GM19043 (cell line): ENCODE measurements at regions not wholly inside any gene's neighbourhood (a gene's known extent, or its start where the extent isn't known, plus 50 kb on each side); places are given as distances from the start of the nearest gene placed in this dataset.

Experiments used
- ATAC-seq: cut with Tn5 transposase; IDR thresholded peaks from one replicate; pipeline ENCODE4 v1.9.1; 2021; ENCODE audit warnings: low read depth; ENCODE audit not compliant: unreplicated experiment

DNA sequence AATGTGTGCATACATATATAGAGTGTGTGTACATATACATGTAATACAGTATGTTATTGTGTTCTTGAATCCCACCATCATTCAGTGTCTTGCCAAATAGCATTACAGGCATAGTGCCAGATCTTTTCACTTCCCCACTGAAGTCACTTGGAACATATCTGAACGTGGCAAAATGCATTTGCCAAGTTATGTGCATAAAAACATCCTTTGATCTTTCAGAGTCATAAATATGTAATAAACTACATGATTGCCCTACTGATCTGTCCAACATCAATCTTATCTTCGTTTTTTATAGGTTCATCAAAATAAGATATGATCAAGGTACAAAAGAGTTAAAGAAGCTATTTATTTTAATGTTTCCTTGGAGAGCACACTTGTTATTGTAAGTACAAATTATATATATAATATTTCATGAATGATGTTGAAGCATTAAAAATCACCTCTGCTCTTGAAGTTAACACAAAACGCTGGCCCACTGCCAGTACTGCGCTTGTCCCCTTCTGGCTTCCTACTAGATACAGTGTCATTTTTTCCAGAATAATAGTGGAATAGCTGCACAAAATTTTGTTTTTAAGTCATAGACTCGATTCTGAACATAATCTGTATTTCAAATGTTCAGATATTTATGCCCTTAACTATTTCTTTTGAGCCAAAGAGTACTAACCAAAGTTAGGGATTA is 549.5 kb upstream of the ARRDC4 start:
- ATAC-seq = no peak

DNA sequence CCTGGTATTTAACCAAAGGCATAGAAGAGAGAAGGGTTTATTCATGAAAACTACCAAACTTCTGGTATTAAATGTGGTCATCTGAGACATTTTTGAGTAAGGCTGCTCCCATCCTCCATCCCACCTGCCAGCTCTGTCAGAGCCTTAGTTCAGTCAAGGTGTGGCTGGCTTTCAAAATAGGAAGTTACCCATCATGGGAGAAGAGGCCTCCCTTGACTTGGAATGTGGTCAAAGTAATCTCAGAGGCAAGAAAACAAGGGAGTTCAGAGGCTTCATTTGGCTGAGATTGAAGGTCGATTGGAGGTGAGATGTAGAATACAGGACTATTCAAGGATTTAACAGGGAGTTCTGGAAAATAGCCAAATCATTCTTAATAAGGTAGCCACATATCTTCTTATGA is 540.4 kb upstream of the ARRDC4 start:
- ATAC-seq = no peak

DNA sequence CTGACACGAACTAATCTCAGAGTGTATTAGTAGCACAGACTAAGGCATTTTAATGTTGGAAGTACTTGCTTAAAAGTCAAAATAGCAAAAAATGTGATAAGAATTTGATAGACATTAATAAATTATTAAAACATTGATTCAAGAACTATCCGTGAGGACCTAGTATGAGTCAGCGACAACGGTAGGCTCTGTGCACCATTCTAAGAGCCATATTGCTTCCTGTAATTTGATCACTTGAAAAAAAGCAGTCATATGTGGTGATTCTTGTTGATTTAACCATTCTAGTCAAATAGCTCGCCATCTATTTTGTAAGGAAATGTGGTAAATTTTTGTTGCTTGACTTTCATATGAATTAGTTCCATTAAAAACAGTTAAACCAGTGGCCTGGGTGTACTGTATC is 534.9 kb upstream of the ARRDC4 start:
- ATAC-seq = no peak

GRCh38 chr15:97443101-97443500 is 517.4 kb upstream of the ARRDC4 start:
- ATAC-seq = no peak

GRCh38 chr15:97446138-97446537 is 514.4 kb upstream of the ARRDC4 start:
- ATAC-seq = no peak

- no peak for ATAC-seq
Measured at GRCh38 chr15:97456521-97457202, 503.8 kb upstream of the ARRDC4 start.

- no peak for ATAC-seq
Measured at GRCh38 chr15:97457203-97457847, 503.2 kb upstream of the ARRDC4 start.

DNA sequence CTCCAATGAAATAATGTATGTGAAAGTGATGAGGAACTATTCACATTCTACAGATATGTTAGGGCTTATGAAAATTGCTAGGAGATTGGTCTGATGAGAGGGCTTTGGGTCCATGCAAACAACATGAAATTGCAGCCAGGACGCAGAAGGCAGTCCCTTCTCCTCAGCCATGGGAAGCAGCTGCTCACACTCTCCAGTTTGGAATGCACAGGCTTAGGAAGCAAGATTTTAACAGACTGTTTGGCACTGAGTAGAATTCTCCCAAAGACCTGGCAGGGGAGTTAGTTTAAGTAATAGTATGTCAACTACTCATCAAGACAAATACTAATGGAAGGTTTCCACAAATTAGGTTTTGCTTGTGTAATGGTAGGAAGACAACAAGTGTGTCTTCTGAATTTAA is 500.7 kb upstream of the ARRDC4 start:
- ATAC-seq = no peak

- no peak for ATAC-seq
Measured at GRCh38 chr15:97461226-97461625, 499.3 kb upstream of the ARRDC4 start.

GRCh38 chr15:97463696-97464095 is 496.8 kb upstream of the ARRDC4 start:
- no peak for ATAC-seq

DNA sequence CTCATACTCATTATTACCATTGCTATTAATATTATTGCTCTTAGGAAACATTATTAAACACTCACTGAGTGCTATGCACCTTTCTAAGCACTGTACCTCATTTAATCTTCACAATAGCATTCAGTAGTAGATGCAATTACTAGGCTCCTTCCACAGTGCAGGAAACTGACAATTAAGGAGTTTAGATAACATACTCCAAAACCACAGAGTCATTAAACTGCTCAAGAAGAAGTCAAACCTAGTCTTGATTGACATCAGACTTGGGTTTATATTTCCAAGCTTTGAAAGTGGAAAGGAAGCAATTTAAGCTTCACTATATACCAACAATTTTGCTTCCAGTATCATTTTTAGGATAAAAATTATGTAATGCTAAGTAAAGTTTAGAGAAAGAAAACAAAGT is 490.1 kb upstream of the ARRDC4 start:
- ATAC-seq = no peak

GRCh38 chr15:97473627-97474026 is 486.9 kb upstream of the ARRDC4 start:
- no peak for ATAC-seq

DNA sequence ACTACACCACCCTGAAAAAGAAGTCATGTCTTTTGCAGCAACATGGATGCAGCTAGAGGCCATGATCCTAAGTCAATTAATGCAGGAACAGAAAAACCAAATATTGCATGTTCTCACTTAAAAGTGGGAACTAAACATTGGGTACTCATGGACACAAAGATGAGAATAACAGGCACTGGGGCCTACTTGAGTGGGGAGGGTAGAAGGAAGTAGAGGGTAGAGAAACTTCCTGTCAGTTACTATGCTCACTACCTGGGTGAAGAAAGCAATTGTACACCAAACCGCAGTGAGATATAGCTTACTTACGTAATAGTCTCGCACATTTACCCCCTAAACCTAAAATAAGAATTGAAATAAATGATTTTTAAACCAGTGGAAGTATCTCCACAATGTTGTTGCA is 480.5 kb upstream of the ARRDC4 start:
- ATAC-seq = no peak

DNA sequence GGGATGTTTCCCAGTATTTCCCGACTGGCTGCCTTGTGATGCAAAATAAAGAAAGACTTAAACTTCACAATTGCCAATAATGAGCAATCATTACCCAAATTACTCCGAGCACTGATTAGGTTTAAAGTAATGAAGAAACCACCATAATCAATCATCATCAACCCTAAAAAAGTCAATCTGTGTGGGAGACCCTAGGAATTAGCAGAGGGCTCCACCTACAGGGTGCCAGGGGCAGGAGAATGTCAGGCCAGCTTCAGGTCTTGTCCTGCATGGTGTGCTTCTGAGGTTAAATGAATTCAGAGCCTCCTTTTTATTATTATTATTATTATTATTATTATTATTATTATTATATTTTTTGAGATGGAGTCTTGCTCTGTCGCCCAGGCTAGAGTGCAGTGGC is 478.0 kb upstream of the ARRDC4 start:
- no peak for ATAC-seq

DNA sequence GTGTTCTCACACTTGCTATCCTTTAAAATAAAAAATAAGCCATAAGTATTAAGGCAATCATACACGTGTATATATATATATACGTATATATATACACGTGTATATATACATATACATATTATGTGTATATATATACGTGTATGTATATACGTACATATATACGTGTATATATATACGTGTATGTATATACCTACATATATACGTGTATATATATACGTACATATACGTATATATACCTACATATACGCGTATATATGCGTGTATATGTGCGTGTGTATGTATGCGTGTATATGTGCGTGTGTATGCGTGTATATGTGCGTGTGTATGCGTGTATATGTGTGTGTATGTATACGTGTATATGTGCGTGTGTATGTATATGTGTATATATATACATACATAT is 477.3 kb upstream of the ARRDC4 start:
- ATAC-seq = no peak

DNA sequence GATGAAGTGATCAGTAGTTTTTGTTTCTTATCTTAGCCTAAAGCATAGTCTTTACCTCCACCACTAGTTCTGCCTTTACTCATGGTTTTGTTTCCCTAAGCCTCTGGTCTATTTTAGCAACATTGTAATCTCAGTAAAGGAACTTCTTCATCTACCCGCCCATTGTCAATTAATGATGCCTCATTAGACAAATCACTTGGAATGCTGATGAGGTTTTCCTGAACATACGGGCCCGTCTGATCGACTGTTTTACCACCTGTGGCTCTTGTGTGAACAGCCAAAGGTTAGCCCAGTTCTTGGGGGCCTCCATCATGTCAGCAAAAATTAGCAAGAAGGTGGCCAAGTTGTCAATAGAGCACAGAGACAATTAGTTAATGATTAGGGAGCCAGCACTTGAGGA is 470.1 kb upstream of the ARRDC4 start:
- no peak for ATAC-seq

- ATAC-seq = no peak
Measured at GRCh38 chr15:97501291-97501690, 459.2 kb upstream of the ARRDC4 start.

DNA sequence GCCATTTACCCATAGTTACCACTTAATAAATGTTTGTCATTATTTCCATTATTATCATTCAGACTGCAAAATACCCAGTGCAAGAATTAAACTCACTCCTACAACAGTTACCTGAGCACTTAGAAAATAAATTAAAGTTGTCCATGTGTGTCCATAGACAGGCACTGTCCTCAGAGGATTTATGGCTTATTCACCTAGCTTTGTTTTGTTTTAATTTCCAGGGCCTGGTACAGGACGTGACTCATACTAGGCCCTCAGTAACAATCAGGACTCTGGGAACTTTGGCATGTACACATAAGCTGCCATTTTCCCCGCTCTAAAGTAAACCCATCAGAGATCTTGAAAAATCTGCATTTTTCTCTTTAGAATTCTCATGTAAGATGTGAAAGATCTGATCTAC is 458.5 kb upstream of the ARRDC4 start:
- no peak for ATAC-seq

DNA sequence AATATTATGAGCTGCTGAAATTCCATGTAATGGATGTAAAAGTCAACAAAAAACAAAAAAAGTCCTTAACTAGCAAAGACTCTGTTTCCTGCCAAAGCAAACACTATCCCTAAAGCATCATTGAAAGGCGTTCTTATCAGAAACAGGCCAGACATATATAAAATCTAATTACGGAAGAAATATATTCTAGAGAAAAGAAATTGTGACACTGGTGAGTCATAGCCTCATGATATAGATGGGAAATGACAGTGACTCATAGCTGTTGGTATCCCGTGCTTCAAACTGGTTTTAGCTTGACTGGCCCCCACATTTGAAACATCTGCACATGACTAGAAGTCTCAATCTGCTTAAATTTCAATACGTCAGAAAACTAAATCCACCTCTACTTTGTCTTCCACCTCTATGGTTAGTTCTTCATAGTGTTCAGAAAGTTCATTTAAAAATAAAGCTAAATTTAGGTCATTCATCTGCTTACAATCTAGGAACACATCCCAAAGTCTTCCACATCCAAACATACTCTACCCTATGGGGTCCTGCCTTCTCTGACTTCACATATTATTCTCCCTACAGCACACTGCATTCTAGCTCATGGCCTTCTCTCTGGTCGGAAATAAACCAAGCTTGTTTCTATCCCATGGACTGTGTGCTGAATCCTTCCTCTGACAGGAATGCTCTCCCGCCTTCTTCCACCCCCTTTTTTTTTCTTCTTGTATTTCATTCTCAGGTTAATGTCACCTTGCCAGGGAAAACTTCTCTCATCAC is 456.3 kb upstream of the ARRDC4 start:
- ATAC-seq = no peak

GRCh38 chr15:97517737-97518136 is 442.8 kb upstream of the ARRDC4 start:
- no peak for ATAC-seq

- no peak for ATAC-seq
Measured at GRCh38 chr15:97520689-97521088, 439.8 kb upstream of the ARRDC4 start.
